Fibroblast of villous mesenchyme (primary cell): ENCODE measurements at regions not wholly inside any gene's neighbourhood (a gene's known extent, or its start where the extent isn't known, plus 50 kb on each side); places are given as distances from the start of the nearest gene placed in this dataset.

Experiments used
- DNase-seq: peaks from one replicate; pipeline ENCODE4 v3.0.0-alpha.2; 2010; ENCODE audit warnings: low read depth
- H3K4me3 ChIP-seq: 2 replicates; pipeline ENCODE4 v1.5.1; 2011; ENCODE audit warnings: low read depth, mild to moderate bottlenecking, low read length
- TF ChIP-seq, protein P1 (sequence below): IDR thresholded peaks from 2 replicates; pipeline ENCODE4 v1.5.1; 2012; ENCODE audit warnings: low read depth, mild to moderate bottlenecking, low read length; ENCODE audit not compliant: insufficient read depth

DNA sequence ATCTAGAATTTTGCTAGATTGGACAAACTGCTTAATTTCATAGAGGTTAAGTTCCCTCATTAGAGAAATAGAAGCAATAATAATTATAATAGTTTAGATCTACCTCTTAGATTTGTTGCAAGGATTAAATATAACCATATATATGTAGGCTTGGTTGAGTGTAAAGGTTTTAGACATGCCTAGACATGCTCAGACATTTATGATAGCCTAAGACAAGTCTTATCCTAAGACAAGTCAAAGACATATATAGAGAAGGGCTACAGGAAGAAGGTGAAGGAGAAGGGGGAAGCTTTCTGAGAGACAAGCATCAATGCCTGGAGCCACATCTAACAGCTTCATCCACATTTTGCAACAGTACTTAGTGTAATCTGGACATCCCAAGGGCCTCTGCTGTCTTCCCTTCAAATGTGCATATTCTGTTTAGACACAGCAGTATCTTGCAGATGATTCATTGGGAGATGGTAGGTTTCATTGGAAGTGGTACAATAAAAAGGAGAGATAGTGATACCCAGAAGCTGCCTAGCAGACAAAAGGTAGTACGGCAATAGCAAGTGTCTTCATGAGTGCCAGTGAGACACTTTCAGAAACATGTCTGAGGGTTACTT lies 146.5 kb downstream of the HGF start:
- DNase-seq, result no peak
- TF ChIP-seq, protein P1, sequence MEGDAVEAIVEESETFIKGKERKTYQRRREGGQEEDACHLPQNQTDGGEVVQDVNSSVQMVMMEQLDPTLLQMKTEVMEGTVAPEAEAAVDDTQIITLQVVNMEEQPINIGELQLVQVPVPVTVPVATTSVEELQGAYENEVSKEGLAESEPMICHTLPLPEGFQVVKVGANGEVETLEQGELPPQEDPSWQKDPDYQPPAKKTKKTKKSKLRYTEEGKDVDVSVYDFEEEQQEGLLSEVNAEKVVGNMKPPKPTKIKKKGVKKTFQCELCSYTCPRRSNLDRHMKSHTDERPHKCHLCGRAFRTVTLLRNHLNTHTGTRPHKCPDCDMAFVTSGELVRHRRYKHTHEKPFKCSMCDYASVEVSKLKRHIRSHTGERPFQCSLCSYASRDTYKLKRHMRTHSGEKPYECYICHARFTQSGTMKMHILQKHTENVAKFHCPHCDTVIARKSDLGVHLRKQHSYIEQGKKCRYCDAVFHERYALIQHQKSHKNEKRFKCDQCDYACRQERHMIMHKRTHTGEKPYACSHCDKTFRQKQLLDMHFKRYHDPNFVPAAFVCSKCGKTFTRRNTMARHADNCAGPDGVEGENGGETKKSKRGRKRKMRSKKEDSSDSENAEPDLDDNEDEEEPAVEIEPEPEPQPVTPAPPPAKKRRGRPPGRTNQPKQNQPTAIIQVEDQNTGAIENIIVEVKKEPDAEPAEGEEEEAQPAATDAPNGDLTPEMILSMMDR, result no peak
- H3K4me3 ChIP-seq, result no peak overlapping the region

DNA sequence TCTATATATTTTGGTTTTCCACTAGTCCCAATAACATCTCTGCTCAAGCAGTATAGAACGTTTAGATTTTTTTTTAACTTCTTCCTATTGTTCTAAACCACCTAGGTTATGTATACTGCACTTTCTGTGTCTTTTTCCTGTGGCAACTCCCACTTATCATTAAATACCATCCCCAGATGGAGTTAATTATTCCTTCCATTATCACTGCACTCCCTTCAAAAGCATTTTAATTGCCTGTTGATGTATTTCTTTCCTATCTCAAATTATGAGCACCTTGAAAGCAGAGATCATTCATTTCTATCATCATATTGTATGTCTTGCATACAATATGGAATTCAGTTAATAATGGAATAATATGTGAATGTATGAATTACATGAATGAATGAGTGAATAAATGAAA lies 148.0 kb downstream of the HGF start:
- H3K4me3 ChIP-seq, result no peak overlapping the region
- no peak for DNase-seq
- TF ChIP-seq, protein P1, result no peak

DNA sequence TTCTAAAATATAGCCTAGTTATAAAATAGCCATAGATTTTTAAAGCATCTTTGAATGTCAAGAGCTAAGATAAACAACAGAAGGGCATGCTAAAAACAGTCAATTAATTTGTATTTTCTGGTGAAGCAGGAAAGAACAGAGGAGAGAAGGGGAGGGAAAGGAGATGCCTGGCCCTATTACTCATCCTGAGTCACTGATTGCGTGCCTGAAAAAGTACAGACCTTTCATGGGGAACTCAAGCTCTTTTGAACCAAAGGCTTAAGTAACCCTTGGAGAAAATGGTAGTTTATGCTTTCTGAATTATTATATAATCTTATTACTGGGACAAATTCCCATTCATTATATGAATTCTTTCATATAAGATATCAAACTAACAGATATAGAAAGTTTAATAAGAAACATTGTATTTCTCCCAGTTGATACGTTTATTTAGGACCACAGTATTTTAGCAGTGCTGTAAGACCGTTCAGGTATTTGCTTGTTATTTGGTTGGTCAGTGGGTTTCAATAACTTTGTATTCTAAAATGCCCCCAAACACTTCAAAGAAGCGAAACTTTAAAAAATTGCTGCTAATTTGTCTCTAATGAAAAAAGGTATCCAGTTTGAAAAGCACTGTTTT lies 151.3 kb downstream of the HGF start:
- H3K4me3 ChIP-seq, result no peak overlapping the region
- TF ChIP-seq, protein P1, result no peak
- DNase-seq, result peak; percentile 96

DNA sequence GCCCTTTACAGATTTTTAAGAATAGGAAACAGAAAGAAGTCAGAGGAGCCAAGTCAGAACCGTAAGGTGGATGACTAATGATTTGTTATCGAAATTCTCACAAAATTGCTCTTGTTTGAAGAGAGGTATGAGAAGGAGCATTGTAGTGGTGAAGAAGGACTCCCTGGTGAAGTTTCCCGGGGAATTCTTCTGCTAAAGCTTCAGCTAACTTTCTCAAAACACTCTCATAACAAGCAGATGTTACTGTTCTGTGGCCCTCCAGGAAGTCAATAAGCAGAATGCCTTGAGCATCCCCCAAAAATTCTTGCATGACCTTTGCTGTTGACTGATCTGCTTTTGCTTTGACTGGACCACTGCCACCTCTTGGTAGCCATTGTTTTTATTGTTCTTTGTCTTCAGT lies 152.9 kb downstream of the HGF start:
- DNase-seq, result no peak
- no peak overlapping the region for H3K4me3 ChIP-seq
- TF ChIP-seq, protein P1, result no peak

DNA sequence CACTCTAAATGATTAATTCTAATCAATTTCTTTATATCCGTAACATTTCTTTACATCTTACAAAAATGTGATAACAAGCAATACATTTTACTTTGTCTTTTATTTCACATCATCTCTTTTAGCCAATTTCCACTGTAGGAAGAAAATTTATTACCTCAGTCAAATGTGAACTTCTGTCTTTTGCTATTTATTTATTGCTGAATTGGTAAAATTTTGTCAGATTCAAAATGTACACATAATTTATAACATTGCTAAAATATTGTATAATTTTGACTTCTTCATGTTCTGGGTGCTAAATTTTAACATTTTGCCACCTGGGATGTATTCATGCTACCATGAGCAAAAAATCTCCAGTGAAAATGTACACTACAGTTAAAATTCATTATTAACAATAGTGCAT lies 158.0 kb downstream of the HGF start:
- H3K4me3 ChIP-seq, result peak overlapping the region; percentile 59

DNA sequence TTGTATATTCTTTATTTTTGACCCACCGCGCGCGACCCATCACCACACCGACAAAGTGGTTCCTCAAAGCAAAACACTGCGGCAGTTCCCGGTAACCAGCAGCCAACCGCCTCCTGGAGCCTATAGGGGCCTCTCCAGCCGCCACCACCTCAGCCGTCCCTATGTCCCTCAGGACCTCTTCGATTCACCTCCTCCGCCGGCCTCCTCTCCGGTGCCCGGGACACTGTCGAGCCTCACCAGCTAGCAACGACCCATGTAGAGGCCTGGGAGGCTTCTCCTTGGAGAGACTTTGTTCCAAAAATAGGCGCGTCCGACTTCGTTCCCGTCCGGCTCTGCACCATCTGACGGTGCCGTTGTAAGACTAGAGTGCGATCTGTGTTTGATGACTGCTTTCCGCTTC lies 158.8 kb downstream of the HGF start:
- no peak for DNase-seq
- peak overlapping the region; percentile 59 for H3K4me3 ChIP-seq
- TF ChIP-seq, protein P1, result no peak

More for the DNA sequence above, 158.0 kb downstream of the HGF start:
- TF ChIP-seq, protein P1, result no peak
- DNase-seq, result no peak
